Testis (tissue), 2 donors: ENCODE measurements at regions not wholly inside any gene's neighbourhood (a gene's known extent, or its start where the extent isn't known, plus 50 kb on each side); places are given as distances from the start of the nearest gene placed in this dataset.

Experiments
- DNase-seq: peaks from one replicate; pipeline ENCODE4 v3.0.0-alpha.2; 2019
- H3K27ac ChIP-seq, 2 donors: fragments of 200-600 bp; sonication (generic); one replicate each; pipeline ENCODE4 v1.5.1; 2019
- H3K27me3 ChIP-seq: fragments of 200-600 bp; sonication (generic); one replicate; pipeline ENCODE4 v1.5.1; 2019
- H3K36me3 ChIP-seq: fragments of 200-600 bp; sonication (generic); one replicate; pipeline ENCODE4 v1.5.1; 2017; ENCODE audit warnings: low read depth; ENCODE audit errors: missing control alignments
- H3K4me1 ChIP-seq: fragments of 200-600 bp; sonication (generic); one replicate; pipeline ENCODE4 v1.5.1; 2019
- H3K4me3 ChIP-seq, 2 donors: fragments of 200-600 bp; sonication (generic); one replicate each; pipeline ENCODE4 v1.5.1; 2017 to 2019
- H3K9me3 ChIP-seq: fragments of 200-600 bp; sonication (generic); one replicate; pipeline ENCODE4 v1.5.1; 2017
- POLR2A ChIP-seq: fragments of 450-650 bp; IDR thresholded peaks from one replicate; pipeline ENCODE4 v1.6.1; 2017; ENCODE audit warnings: antibody characterized with exemption, mild to moderate bottlenecking, moderate library complexity
- WGBS, 2 donors: methylation state at CpG; one replicate each; pipeline ENCODE4 v1.1.5; 2018; 5-methylcytosine and 5-hydroxymethylcytosine counted together
- intact Hi-C: fragments of 100-400 bp; cut with DNase I; formaldehyde crosslinking; loops from one replicate; pipeline ENCODE4 v1.15.1; 2023; ENCODE audit warnings: low total_unique reads
- TF ChIP-seq, protein P1 (sequence below), 3 experiments: fragments of 450-650 bp in 2 of 3; fragments of 200-600 bp in 1 of 3; sonication (generic) in 1 of 3; IDR thresholded peaks; one replicate each; pipeline ENCODE4 v1.5.1; 2016 to 2019; ENCODE audit warnings: antibody characterized with exemption in 3 of 3, mild to moderate bottlenecking in 2 of 3, moderate library complexity in 1 of 3

DNA sequence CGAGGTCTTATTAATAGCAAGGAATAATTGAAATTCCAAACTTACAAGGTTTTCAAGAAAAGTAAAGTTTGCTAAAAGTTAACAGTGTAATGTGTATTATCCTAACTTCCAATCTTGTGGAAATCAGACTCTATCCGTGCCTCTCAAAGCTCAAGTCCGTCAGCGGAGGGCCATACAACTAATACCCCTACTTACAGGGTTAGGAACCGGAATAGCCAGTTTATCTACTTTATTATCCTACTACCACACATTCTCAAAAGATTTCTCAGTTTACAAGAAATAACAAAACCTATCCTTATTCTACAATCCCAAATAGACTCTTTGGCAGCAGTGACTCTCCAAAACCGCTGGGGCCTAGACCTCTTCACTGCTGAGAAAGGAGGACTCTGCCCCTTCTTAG, 457.8 kb downstream of the PTPRC start:
- no peaks in the 10 kb centered on the region for H3K9me3 ChIP-seq
- H3K4me3 ChIP-seq, result no peak overlapping the region
- H3K27me3 ChIP-seq, result no peaks in the 10 kb centered on the region
- WGBS, 2 donors, result 87 to 90% methylated on average over 6 of the region's 6 CpGs
- TF ChIP-seq POLR2A, result no peak
- TF ChIP-seq, protein P1, sequence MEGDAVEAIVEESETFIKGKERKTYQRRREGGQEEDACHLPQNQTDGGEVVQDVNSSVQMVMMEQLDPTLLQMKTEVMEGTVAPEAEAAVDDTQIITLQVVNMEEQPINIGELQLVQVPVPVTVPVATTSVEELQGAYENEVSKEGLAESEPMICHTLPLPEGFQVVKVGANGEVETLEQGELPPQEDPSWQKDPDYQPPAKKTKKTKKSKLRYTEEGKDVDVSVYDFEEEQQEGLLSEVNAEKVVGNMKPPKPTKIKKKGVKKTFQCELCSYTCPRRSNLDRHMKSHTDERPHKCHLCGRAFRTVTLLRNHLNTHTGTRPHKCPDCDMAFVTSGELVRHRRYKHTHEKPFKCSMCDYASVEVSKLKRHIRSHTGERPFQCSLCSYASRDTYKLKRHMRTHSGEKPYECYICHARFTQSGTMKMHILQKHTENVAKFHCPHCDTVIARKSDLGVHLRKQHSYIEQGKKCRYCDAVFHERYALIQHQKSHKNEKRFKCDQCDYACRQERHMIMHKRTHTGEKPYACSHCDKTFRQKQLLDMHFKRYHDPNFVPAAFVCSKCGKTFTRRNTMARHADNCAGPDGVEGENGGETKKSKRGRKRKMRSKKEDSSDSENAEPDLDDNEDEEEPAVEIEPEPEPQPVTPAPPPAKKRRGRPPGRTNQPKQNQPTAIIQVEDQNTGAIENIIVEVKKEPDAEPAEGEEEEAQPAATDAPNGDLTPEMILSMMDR (IDR thresholded peaks at IDR 0.05), result no peak
- no peak overlapping the region for H3K27ac ChIP-seq
- H3K4me1 ChIP-seq, result no peaks in the 10 kb centered on the region
- intact Hi-C loops, result no loop called here
- H3K36me3 ChIP-seq, result no peaks in the 10 kb centered on the region
- no peak for DNase-seq

DNA sequence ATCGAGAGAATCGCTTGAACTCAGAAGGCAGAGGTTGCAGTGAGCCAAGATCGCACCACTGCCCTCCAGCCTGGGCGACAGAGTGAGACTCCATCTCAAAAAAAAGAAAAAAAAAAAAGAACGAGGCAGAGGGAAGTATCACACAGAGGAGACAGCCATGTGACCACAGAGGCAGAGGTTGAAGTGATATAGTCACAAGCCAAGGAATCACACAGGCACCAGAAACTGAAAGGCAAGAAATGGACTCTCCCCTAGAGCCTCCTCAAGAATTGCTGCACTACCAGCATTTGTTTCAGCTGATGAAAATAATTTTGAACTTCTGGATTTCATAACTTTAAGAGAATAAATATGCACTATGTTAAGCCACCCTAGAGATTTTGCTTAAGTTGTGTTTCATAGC, 459.6 kb downstream of the PTPRC start:
- Histone ChIP-seq H3K9me3 (no peaks in the 10 kb centered on the region), H3K36me3 (no peaks in the 10 kb centered on the region), H3K27ac (no peak overlapping the region), H3K27me3 (no peaks in the 10 kb centered on the region), H3K4me3 (no peak overlapping the region), H3K4me1 (no peaks in the 10 kb centered on the region)
- intact Hi-C loops, result no loop called here
- no peak for TF ChIP-seq POLR2A
- TF ChIP-seq, protein P1 (IDR thresholded peaks at IDR 0.05), result no peak
- no peak for DNase-seq
- WGBS, 2 donors, result 87 to 89% methylated on average over 5 of the region's 5 CpGs

DNA sequence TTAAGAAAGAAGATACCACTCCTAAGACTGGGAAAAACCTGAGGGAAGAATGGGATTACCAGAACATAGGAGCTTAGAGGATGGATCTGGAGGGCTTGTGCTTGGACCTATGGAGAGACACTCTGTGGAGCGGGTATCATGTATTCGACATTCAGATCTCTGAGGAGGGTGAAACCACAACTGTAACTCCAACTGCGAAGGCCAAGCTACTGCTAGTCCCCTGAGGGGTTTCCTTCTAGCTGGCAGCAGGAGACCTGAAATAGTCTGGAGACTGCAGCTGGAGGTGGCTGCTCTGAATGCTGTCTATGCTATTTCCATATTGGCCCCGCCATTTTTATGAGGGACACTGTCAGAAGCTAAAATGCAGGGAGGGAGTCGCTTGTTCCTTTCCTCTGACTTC, 462.3 kb downstream of the PTPRC start:
- WGBS, 2 donors, result 78 to 95% methylated on average over 5 of the region's 5 CpGs
- Histone ChIP-seq H3K9me3 (no peaks in the 10 kb centered on the region), H3K27me3 (no peaks in the 10 kb centered on the region), H3K36me3 (no peaks in the 10 kb centered on the region), H3K4me1 (no peaks in the 10 kb centered on the region), H3K27ac (no peak overlapping the region), H3K4me3 (no peak overlapping the region)
- DNase-seq, result no peak
- no peak for TF ChIP-seq POLR2A
- intact Hi-C loops, result no loop called here

DNA sequence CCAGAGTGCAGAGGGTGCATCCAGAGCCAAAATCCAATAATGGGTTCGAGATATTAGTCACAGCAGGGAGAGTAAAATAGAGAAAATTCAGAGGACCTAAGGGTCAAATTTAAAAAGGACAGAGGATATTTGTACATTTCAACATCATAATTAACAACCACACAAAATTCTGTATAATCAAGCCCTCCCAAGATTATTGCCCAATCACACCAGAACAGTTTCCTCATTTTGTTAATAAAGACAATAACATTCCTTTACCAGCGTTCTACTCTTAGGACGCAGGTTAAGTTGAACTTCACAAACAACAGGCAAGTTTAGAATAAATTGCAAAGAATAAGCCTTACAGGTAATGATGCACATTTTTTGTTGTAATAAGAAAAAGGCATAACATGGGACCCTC, 462.8 kb downstream of the PTPRC start:
- intact Hi-C loops, result no loop called here
- H3K4me3 ChIP-seq, result no peak overlapping the region
- H3K9me3 ChIP-seq, result no peaks in the 10 kb centered on the region
- no peaks in the 10 kb centered on the region for H3K36me3 ChIP-seq
- DNase-seq, result no peak
- WGBS, 2 donors, result 88 to 91% methylated on average over 3 of the region's 3 CpGs
- no peak overlapping the region for H3K27ac ChIP-seq
- no peaks in the 10 kb centered on the region for H3K27me3 ChIP-seq
- TF ChIP-seq, protein P1 (IDR thresholded peaks at IDR 0.05), result no peak
- no peak for TF ChIP-seq POLR2A
- no peaks in the 10 kb centered on the region for H3K4me1 ChIP-seq

DNA sequence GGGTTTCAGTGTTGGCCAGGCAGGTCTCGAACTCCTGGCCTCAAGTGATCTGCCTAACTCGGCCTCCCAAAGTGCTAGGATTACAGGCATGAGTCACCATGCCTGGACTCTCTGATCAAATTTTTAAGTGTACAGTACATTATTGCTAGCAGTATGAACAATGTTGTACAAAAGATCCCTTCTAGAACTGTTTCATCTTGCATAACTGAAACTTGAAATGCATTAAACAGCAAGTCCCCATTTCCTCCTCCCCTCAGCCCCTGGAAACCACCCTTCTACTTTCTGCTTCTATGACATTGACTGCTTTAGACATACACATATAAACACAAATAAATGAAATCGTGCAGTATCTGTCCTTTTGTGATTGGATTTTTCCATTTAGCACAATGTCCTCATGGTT, 463.4 kb downstream of the PTPRC start:
- no peak for TF ChIP-seq POLR2A
- TF ChIP-seq, protein P1 (IDR thresholded peaks at IDR 0.05), result no peak
- Histone ChIP-seq H3K4me3 (no peak overlapping the region), H3K27ac (no peak overlapping the region), H3K27me3 (no peaks in the 10 kb centered on the region), H3K4me1 (no peaks in the 10 kb centered on the region), H3K9me3 (no peaks in the 10 kb centered on the region), H3K36me3 (no peaks in the 10 kb centered on the region)
- intact Hi-C loops, result no loop called here
- WGBS, 2 donors, result 90% methylated on average over 3 of the region's 3 CpGs
- DNase-seq, result no peak
